Coronary artery (tissue), 2 donors: ENCODE measurements at regions not wholly inside any gene's neighbourhood (a gene's known extent, or its start where the extent isn't known, plus 50 kb on each side); places are given as distances from the start of the nearest gene placed in this dataset.

Experiments
- DNase-seq: peaks from one replicate; pipeline ENCODE4 v3.0.0-alpha.2; 2017; ENCODE audit warnings: low spot score
- H3K27ac ChIP-seq, 2 donors: fragments of 200-600 bp; sonication (generic); one replicate each; pipeline ENCODE4 v1.5.1; 2016 to 2019
- H3K4me3 ChIP-seq: fragments of 200-600 bp; sonication (generic); 2 replicates; pipeline ENCODE4 v1.5.1; 2016; ENCODE audit warnings: mild to moderate bottlenecking, moderate library complexity
- TF ChIP-seq, protein P1 (sequence below): fragments of 200-600 bp; sonication (generic); IDR thresholded peaks from one replicate; pipeline ENCODE4 v1.5.1; 2019; ENCODE audit warnings: antibody characterized with exemption

DNA sequence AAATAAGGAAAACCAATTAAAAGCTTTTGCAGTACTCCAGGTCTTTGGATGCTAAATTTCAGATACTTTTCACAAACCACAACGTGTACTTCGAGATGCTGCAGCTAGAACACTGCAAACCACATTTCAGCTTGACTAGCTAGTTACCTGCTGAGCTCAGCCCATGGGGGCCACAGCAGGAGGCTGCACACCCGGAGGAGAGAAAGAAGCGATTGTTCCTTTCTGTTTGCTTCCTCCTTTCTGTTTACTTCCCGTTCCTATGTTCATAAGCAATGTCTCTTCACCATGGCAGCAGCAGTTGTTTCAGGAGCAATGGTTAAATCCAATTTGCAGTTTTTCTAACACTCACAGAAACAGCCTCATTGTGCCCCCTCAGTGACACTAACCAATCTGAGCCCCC, 225.6 kb upstream of the FGGY start:
- TF ChIP-seq, protein P1, sequence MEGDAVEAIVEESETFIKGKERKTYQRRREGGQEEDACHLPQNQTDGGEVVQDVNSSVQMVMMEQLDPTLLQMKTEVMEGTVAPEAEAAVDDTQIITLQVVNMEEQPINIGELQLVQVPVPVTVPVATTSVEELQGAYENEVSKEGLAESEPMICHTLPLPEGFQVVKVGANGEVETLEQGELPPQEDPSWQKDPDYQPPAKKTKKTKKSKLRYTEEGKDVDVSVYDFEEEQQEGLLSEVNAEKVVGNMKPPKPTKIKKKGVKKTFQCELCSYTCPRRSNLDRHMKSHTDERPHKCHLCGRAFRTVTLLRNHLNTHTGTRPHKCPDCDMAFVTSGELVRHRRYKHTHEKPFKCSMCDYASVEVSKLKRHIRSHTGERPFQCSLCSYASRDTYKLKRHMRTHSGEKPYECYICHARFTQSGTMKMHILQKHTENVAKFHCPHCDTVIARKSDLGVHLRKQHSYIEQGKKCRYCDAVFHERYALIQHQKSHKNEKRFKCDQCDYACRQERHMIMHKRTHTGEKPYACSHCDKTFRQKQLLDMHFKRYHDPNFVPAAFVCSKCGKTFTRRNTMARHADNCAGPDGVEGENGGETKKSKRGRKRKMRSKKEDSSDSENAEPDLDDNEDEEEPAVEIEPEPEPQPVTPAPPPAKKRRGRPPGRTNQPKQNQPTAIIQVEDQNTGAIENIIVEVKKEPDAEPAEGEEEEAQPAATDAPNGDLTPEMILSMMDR: no peak
- no peak for DNase-seq
- no peak overlapping the region for H3K4me3 ChIP-seq
- no peak overlapping the region for H3K27ac ChIP-seq

DNA sequence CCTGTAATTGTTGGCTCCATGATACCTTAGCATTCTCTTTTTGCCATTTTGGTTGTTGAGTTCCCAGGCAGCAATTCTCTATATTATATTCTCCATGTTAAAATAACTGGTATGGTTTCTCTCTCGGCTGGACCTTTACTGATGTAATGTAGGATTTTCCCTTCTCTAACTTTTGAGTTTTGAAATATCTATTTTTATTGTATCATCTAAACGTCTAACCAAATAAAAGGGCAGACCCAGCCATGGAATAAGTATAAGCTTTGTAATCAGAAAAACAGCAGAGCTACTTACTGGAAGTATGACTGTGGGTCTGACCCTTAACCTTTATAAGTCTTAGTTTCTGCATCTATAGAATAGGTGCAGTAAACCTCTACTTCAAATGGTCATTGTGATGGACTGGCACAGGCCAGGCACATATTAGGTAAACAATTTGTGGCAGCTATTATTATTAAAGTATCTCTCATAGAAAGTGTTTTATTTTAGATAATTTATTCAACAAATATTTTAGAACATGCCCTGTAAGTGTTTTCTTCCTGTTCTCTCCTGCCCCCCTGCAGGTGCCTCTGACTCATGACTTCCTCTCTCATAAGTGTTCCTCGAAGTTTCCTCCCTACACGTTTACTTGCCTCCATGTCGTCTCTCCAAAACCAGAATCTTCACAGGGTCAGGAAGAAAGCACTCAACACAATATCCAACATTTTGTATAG, 224.9 kb upstream of the FGGY start:
- Histone ChIP-seq H3K4me3 (no peak overlapping the region), H3K27ac (no peak overlapping the region)
- no peak for DNase-seq
- TF ChIP-seq, protein P1: no peak

DNA sequence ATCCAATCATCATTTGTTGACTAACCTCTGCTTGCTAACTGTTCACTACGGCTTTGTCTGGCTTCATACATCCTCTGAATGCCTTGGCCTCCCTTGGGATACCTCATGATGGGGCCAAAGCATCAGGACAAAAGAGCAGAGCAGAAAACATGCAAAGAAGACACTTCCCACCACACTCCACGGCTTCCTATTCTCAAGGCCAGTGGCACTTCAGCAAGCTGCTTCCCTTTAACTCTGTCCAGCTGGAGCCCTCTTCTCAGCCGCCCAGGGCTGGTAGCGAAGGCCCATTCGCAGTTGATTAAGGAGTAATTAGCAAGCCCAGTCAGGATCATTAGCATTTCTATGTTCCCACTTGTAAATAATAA, 224.3 kb upstream of the FGGY start:
- no peak for DNase-seq
- Histone ChIP-seq H3K4me3 (no peak overlapping the region), H3K27ac (no peak overlapping the region)
- TF ChIP-seq, protein P1: no peak

DNA sequence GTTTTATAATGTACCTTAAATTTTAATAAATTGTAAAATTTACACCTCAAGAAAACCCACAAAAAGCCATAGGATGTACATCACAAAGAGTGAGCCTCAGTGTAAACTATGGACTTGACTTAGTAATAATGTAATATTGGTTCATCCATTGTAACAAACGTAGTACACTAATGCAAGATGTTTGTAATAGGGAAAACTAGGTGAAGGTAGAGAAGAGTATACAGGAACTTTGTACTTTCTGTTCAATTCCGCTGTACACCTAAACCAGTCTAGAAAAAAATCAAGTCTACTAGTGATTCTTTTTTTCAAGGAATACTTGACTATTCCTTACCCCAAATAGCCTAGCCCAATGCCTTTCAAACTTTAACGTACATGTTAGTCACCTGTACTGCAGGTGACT, 222.3 kb upstream of the FGGY start:
- TF ChIP-seq, protein P1: no peak
- no peak overlapping the region for H3K27ac ChIP-seq
- DNase-seq: no peak
- no peak overlapping the region for H3K4me3 ChIP-seq

DNA sequence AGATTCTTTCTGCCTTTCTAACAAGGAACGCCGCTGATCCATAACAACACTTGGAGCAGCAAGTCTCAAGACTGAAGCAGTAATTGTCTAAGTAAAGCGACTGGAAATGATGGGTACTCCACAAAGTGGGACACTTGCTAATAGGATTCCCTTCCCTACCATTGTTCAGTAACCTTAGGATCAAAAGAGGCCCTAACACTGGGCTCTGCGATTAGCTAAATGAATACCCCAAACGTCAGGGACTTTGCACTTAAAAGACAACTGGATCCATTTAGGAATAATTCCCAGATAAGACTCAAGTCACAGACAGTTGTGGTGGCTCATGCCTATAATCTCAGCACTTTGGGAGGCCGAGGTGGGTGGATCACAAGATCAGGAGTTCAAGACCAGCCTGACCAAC, 221.9 kb upstream of the FGGY start:
- H3K27ac ChIP-seq: no peak overlapping the region
- H3K4me3 ChIP-seq: no peak overlapping the region
- TF ChIP-seq, protein P1: no peak
- DNase-seq: no peak

DNA sequence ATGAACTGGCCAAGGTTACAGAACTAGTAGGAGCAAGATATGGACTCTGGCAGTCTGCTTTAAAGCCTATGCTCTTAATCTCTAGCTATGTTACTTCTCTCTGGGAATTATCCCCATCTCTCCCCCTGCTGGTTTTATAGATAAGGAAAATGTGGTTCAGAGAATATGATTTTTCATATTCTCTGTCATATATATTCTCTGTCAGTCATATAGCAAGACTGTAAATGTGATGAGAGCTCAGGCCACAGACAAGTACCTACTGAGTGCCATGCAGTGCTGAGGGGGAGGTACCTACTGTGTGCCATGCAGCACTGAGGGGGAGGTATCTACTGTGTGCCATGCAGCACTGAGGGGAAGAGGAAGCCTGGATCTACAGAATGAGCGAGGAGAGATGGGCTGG, 220.3 kb upstream of the FGGY start:
- TF ChIP-seq, protein P1: no peak

DNA sequence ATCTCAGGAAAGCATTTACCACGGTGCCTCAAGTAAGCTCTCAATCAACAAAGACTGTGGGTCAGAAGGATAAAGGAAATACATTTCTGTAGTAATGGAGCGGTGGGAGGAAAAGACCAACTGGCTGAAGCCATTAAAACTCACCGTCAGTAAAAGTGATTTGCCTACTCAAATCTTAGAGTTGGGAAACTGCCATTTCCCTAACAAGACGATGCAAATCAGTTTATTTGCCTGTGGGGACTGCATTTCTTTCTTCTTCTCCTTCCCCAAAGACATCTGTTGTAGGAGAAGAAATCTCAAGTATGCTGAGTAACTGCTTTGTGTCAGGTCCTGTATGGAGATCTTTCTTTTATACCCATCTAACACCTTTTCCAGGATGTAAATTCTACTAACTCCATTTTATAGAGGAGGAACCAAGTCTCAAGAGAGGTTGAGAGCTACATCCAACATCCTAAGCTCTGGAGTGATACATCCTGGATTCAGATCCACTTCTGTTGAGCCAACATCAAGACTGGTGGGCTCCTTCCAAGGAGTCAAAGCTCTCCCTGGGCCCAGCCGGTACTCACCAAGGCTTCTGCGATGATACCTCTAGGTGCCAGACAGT, 219.3 kb upstream of the FGGY start:
- H3K4me3 ChIP-seq: no peak overlapping the region
- DNase-seq: no peak
- TF ChIP-seq, protein P1: no peak
- no peak overlapping the region for H3K27ac ChIP-seq

More for the DNA sequence above, 220.3 kb upstream of the FGGY start:
- no peak overlapping the region for H3K27ac ChIP-seq
- no peak for DNase-seq
- no peak overlapping the region for H3K4me3 ChIP-seq
